HG03064 (cell line): ENCODE measurements at regions not wholly inside any gene's neighbourhood (a gene's known extent, or its start where the extent isn't known, plus 50 kb on each side); places are given as distances from the start of the nearest gene placed in this dataset.
"Not testable (repeated sequence)": the region's sequence is repeated elsewhere in the genome, so short reads cannot be mapped to it uniquely, and the experiment has no call there.

Experiments
- ATAC-seq: cut with Tn5 transposase; IDR thresholded peaks from one replicate; pipeline ENCODE4 v1.9.1; 2021; ENCODE audit warnings: low read depth; ENCODE audit not compliant: unreplicated experiment

- no peak for ATAC-seq
Measured at GRCh38 chr12:105479710-105480109, 149.2 kb downstream of the C12orf75 start.

- ATAC-seq: no peak
Measured at GRCh38 chr12:105480162-105480561, 149.7 kb downstream of the C12orf75 start.

GRCh38 chr12:105481392-105482300 is 151.2 kb downstream of the C12orf75 start:
- no peak for ATAC-seq

GRCh38 chr12:105482951-105483350 is 152.5 kb downstream of the C12orf75 start:
- ATAC-seq: no peak

- no peak for ATAC-seq
Measured at GRCh38 chr12:105483691-105484090, 153.2 kb downstream of the C12orf75 start.

GRCh38 chr12:105485321-105485910 is 154.9 kb downstream of the C12orf75 start:
- ATAC-seq: no peak

- ATAC-seq: no peak
Measured at GRCh38 chr12:105485921-105486320, 155.4 kb downstream of the C12orf75 start.

GRCh38 chr12:105487963-105488362 is 157.5 kb downstream of the C12orf75 start:
- no peak for ATAC-seq

- no peak for ATAC-seq
Measured at GRCh38 chr12:105492591-105493545, 162.4 kb downstream of the C12orf75 start.

- ATAC-seq: no peak
Measured at GRCh38 chr12:105499205-105499604, 168.7 kb downstream of the C12orf75 start.

- not testable (repeated sequence) for ATAC-seq
Measured at GRCh38 chr12:105500676-105501075, 170.2 kb downstream of the C12orf75 start.

GRCh38 chr12:105502426-105502930 is 172.0 kb downstream of the C12orf75 start:
- ATAC-seq: no peak

- ATAC-seq: no peak
Measured at GRCh38 chr12:105503619-105504018, 173.1 kb downstream of the C12orf75 start.

GRCh38 chr12:105504286-105504685 is 173.8 kb downstream of the C12orf75 start:
- ATAC-seq: no peak

- ATAC-seq: no peak
Measured at GRCh38 chr12:105506678-105507310, 176.3 kb downstream of the C12orf75 start.

GRCh38 chr12:105507311-105508038 is 177.0 kb downstream of the C12orf75 start:
- ATAC-seq: no peak

- ATAC-seq: no peak
Measured at GRCh38 chr12:105508096-105508495, 177.6 kb downstream of the C12orf75 start.

GRCh38 chr12:105510526-105510925 is 180.0 kb downstream of the C12orf75 start:
- ATAC-seq: no peak

GRCh38 chr12:105512861-105513260 is 182.4 kb downstream of the C12orf75 start:
- ATAC-seq: not testable (repeated sequence)
